Liver (tissue), 8 donors: ENCODE measurements at regions not wholly inside any gene's neighbourhood (a gene's known extent, or its start where the extent isn't known, plus 50 kb on each side); places are given as distances from the start of the nearest gene placed in this dataset.

Source experiments
- DNase-seq: peaks from one replicate; pipeline ENCODE4 v3.0.0-alpha.2; 2017; ENCODE audit warnings: low spot score
- H3K27ac ChIP-seq, 2 donors: one replicate each; pipeline ENCODE4 v1.7.0; 2013; ENCODE audit warnings: inconsistent platforms in 2 of 2, low read length in 2 of 2, control low read depth in 1 of 2, low read depth in 1 of 2, mild to moderate bottlenecking in 1 of 2
- H3K27me3 ChIP-seq, 4 donors: one replicate each; pipeline versions ENCODE4 v1.6.1 to v1.7.0; 2013; ENCODE audit warnings: low read length in 3 of 4, inconsistent platforms in 1 of 4, mild to moderate bottlenecking in 1 of 4, moderate library complexity in 1 of 4; ENCODE audit not compliant: control insufficient read depth in 4 of 4, insufficient read depth in 4 of 4
- H3K36me3 ChIP-seq, 4 donors: one replicate each; pipeline versions ENCODE4 v1.6.1 to v1.7.0; 2013; ENCODE audit warnings: low read length in 3 of 4, mild to moderate bottlenecking in 3 of 4, low read depth in 1 of 4, moderate library complexity in 1 of 4; ENCODE audit not compliant: control insufficient read depth in 4 of 4, insufficient read depth in 3 of 4
- H3K4me1 ChIP-seq, 4 donors: one replicate each; pipeline versions ENCODE4 v1.6.1 to v1.7.0; 2013; ENCODE audit warnings: low read length in 3 of 4, mild to moderate bottlenecking in 3 of 4, moderate library complexity in 1 of 4; ENCODE audit not compliant: control insufficient read depth in 4 of 4, insufficient read depth in 4 of 4
- H3K4me3 ChIP-seq, 3 donors: one replicate each; pipeline versions ENCODE4 v1.6.1 to v1.7.0; 2013; ENCODE audit warnings: low read length in 3 of 3, control low read depth in 1 of 3, low read depth in 1 of 3, mild to moderate bottlenecking in 1 of 3
- H3K9ac ChIP-seq, 2 donors: one replicate each; pipeline ENCODE4 v1.7.0; 2013; ENCODE audit warnings: low read length in 2 of 2, mild to moderate bottlenecking in 2 of 2, moderate library complexity in 2 of 2, control low read depth in 1 of 2, low read depth in 1 of 2
- H3K9me3 ChIP-seq, 4 donors: one replicate each; pipeline versions ENCODE4 v1.6.1 to v1.7.0; 2013; ENCODE audit warnings: low read length in 3 of 4; ENCODE audit not compliant: control insufficient read depth in 4 of 4
- CTCF ChIP-seq: fragments of 150-350 bp; IDR thresholded peaks from 2 replicates; pipeline ENCODE4 v1.5.1; 2017; ENCODE audit warnings: improper control_type of control experiment, low read depth, low read length; ENCODE audit not compliant: missing input control
- EGR1 ChIP-seq, 2 donors: IDR thresholded peaks; 2 replicates each; pipeline ENCODE4 v1.6.1; 2016 to 2018; ENCODE audit warnings: antibody characterized with exemption in 2 of 2, low read depth in 2 of 2
- FOXA1 ChIP-seq: IDR thresholded peaks from 2 replicates; pipeline ENCODE4 v1.6.1; 2016; ENCODE audit warnings: antibody characterized with exemption
- FOXA2 ChIP-seq: IDR thresholded peaks from 2 replicates; pipeline ENCODE4 v1.6.1; 2016; ENCODE audit warnings: antibody characterized with exemption
- GABPA ChIP-seq, 2 donors: IDR thresholded peaks in 1 of 2; conservative IDR thresholded peaks in 1 of 2; 2 replicates each; pipeline ENCODE4 v1.6.1; 2016; ENCODE audit warnings: antibody characterized with exemption in 2 of 2, mild to moderate bottlenecking in 1 of 2, moderate library complexity in 1 of 2
- HNF4A ChIP-seq, 2 donors: conservative IDR thresholded peaks; 2 replicates each; pipeline ENCODE4 v1.6.1; 2016; ENCODE audit warnings: antibody characterized with exemption in 2 of 2, mild to moderate bottlenecking in 2 of 2
- HNF4G ChIP-seq: IDR thresholded peaks from 2 replicates; pipeline ENCODE4 v1.6.1; 2016; ENCODE audit warnings: antibody characterized with exemption
- JUND ChIP-seq, 2 donors: IDR thresholded peaks; 2 replicates each; pipeline ENCODE4 v1.6.1; 2016; ENCODE audit warnings: antibody characterized with exemption in 2 of 2
- MAX ChIP-seq: IDR thresholded peaks from 2 replicates; pipeline ENCODE4 v1.6.1; 2016; ENCODE audit warnings: antibody characterized with exemption
- NR2F2 ChIP-seq: IDR thresholded peaks from 2 replicates; pipeline ENCODE4 v1.6.1; 2016; ENCODE audit warnings: antibody characterized with exemption
- RAD21 ChIP-seq, 2 donors: IDR thresholded peaks; 2 replicates each; pipeline ENCODE4 v1.6.1; 2016; ENCODE audit warnings: antibody characterized with exemption in 2 of 2, mild to moderate bottlenecking in 2 of 2
- REST ChIP-seq: IDR thresholded peaks from 2 replicates; pipeline ENCODE4 v1.6.1; 2016; ENCODE audit warnings: antibody characterized with exemption, mild to moderate bottlenecking
- RXRA ChIP-seq, 2 donors: IDR thresholded peaks; 2 replicates each; pipeline ENCODE4 v1.6.1; 2017 to 2018; ENCODE audit warnings: antibody characterized with exemption in 2 of 2, mild to moderate bottlenecking in 1 of 2
- SP1 ChIP-seq: IDR thresholded peaks from 2 replicates; pipeline ENCODE4 v1.6.1; 2018; ENCODE audit warnings: antibody characterized with exemption, mild to moderate bottlenecking
- TAF1 ChIP-seq: conservative IDR thresholded peaks from 2 replicates; pipeline ENCODE4 v1.6.1; 2016; ENCODE audit warnings: antibody characterized with exemption, mild to moderate bottlenecking
- YY1 ChIP-seq: IDR thresholded peaks from 2 replicates; pipeline ENCODE4 v1.6.1; 2016; ENCODE audit warnings: antibody characterized with exemption, mild to moderate bottlenecking
- ZBTB33 ChIP-seq: IDR thresholded peaks from 2 replicates; pipeline ENCODE4 v1.6.1; 2016; ENCODE audit warnings: antibody characterized with exemption
- WGBS: extraction: QIAGEN DNeasy Blood & Tissue Kit; methylation state at CpG from one replicate; pipeline ENCODE4 v1.1.7; 2013; 5-methylcytosine and 5-hydroxymethylcytosine counted together
- donor health status: healthy.
- donor health status: healthy.
- donor health status: healthy.
- donor health status: healthy.
- donor health status: healthy.

GRCh38 chr16:64486561-64486960, 635.3 kb downstream of the CDH11 start:
- Histone ChIP-seq H3K9me3 (no peaks in the 10 kb centered on the region), H3K9ac (no peak overlapping the region), H3K36me3 (no peaks in the 10 kb centered on the region), H3K27me3 (no peaks in the 10 kb centered on the region), H3K4me1 (no peaks in the 10 kb centered on the region), H3K27ac (no peak overlapping the region), H3K4me3 (no peak overlapping the region)
- TF ChIP-seq SP1 (no peak), REST (no peak), RXRA (IDR thresholded peaks at IDR 0.05) (no peak), NR2F2 (no peak), HNF4A (conservative IDR thresholded peaks at IDR 0.05) (no peak), GABPA (IDR thresholded peaks at IDR 0.05 in 1 of 2, conservative IDR thresholded peaks at IDR 0.05 in 1 of 2) (no peak), ZBTB33 (no peak), RAD21 (IDR thresholded peaks at IDR 0.05) (no peak), HNF4G (no peak), CTCF (no peak), EGR1 (IDR thresholded peaks at IDR 0.05; ENCODE audit: low read depth in 2 of 2) (no peak), FOXA2 (no peak), YY1 (no peak), MAX (no peak), JUND (IDR thresholded peaks at IDR 0.05) (no peak), FOXA1 (no peak)
- DNase-seq, result no peak
- 88% methylated on average over 1 of the region's 1 CpG for WGBS

GRCh38 chr16:64481497-64481896, 640.4 kb downstream of the CDH11 start:
- TF ChIP-seq MAX (no peak), TAF1 (no peak), REST (no peak), FOXA2 (no peak), CTCF (no peak), SP1 (no peak), RAD21 (IDR thresholded peaks at IDR 0.05) (no peak), JUND (IDR thresholded peaks at IDR 0.05) (no peak), HNF4G (no peak), YY1 (no peak), HNF4A (conservative IDR thresholded peaks at IDR 0.05) (no peak), FOXA1 (no peak), RXRA (IDR thresholded peaks at IDR 0.05) (no peak)
- 70% methylated on average over 2 of the region's 2 CpGs for WGBS
- DNase-seq, result no peak
- H3K27ac ChIP-seq, result no peak overlapping the region
- H3K9me3 ChIP-seq, result no peaks in the 10 kb centered on the region
- H3K4me1 ChIP-seq, result peaks cover 0 to 9% (median 2%) of the 10 kb centered on the region in 4 donors
- no peaks in the 10 kb centered on the region for H3K27me3 ChIP-seq
- H3K4me3 ChIP-seq, result no peak overlapping the region
- H3K9ac ChIP-seq, result no peak overlapping the region
- no peaks in the 10 kb centered on the region for H3K36me3 ChIP-seq
